H1 (cell line): ENCODE measurements at regions not wholly inside any gene's neighbourhood (a gene's known extent, or its start where the extent isn't known, plus 50 kb on each side); places are given as distances from the start of the nearest gene placed in this dataset.

ENCODE experiments used
- CTCF ChIA-PET: fragments of 300-600 bp; sonication (Branson Sonifier 250); formaldehyde crosslinking; loops from one replicate; lab custom pipeline; 2021; ENCODE audit not compliant: partially characterized antibody; lab: Charles Lee
- POLR2A ChIA-PET: fragments of 300-600 bp; sonication (Branson Sonifier 250); formaldehyde crosslinking; loops from one replicate; lab custom pipeline; 2021; ENCODE audit warnings: inconsistent platforms; ENCODE audit not compliant: partially characterized antibody; lab: Charles Lee
- DNase-seq, 2 experiments: peaks; one replicate each; pipeline versions ENCODE4 v3.0.0 to v3.0.0-alpha.2; 2010 to 2022; ENCODE audit warnings: low spot score in 2 of 2, low read depth in 1 of 2, mixed read lengths in 1 of 2
- FAIRE-seq: peaks from 2 replicates; lab custom pipeline; 2011; peaks lifted over from hg19 to GRCh38; lab: Jason Lieb, UNC
- H2AFZ ChIP-seq: 2 replicates; pipeline ENCODE4 v1.8.1; 2012; ENCODE audit warnings: low read length, inconsistent platforms
- H2AK5ac ChIP-seq: 2 replicates; pipeline ENCODE4 v1.6.1; 2013; ENCODE audit warnings: low read depth, low read length
- H2BK120ac ChIP-seq: replicated peaks from 2 replicates; pipeline ENCODE3; 2013; ENCODE audit warnings: low read depth, low read length, inconsistent platforms
- H2BK12ac ChIP-seq: 2 replicates; pipeline ENCODE4 v1.6.1; 2013; ENCODE audit warnings: low read depth, low read length
- H2BK15ac ChIP-seq: 2 replicates; pipeline ENCODE4 v1.6.1; 2013; ENCODE audit warnings: low read length
- H2BK20ac ChIP-seq: 2 replicates; pipeline ENCODE4 v1.6.1; 2013; ENCODE audit warnings: low read length
- H2BK5ac ChIP-seq: 2 replicates; pipeline ENCODE4 v1.6.1; 2013; ENCODE audit warnings: low read depth, low read length
- H3K14ac ChIP-seq: 2 replicates; pipeline ENCODE4 v1.6.1; 2013; ENCODE audit warnings: inconsistent platforms; ENCODE audit not compliant: insufficient read length
- H3K18ac ChIP-seq: 2 replicates; pipeline ENCODE4 v1.6.1; 2013; ENCODE audit warnings: low read length; ENCODE audit errors: extremely low read depth
- H3K23ac ChIP-seq: 2 replicates; pipeline ENCODE4 v1.6.1; 2013; ENCODE audit warnings: inconsistent platforms; ENCODE audit not compliant: insufficient read length
- H3K23me2 ChIP-seq: 2 replicates; pipeline ENCODE4 v1.6.1; 2013; ENCODE audit warnings: low read depth, low read length
- H3K27ac ChIP-seq: 2 replicates; pipeline ENCODE4 v1.6.1; 2011; ENCODE audit warnings: low read depth, low read length, inconsistent platforms
- H3K27me3 ChIP-seq, 4 experiments: replicated peaks in 1 of 4; 1 replicate in 1 of 4; 2 replicates in 3 of 4; pipeline versions ENCODE4 v1.6.1 to v1.8.1; 2011 to 2013; ENCODE audit warnings: low read length in 3 of 4, mild to moderate bottlenecking in 3 of 4, inconsistent platforms in 2 of 4, mixed read lengths in 2 of 4, moderate library complexity in 1 of 4; ENCODE audit not compliant: control insufficient read depth in 3 of 4, insufficient read depth in 3 of 4; ENCODE audit errors: extremely low read depth in 1 of 4
- H3K36me3 ChIP-seq, 4 experiments: 2 replicates each; pipeline versions ENCODE4 v1.6.1 to v1.8.1; 2011 to 2013; ENCODE audit warnings: mild to moderate bottlenecking in 4 of 4, low read length in 3 of 4, moderate library complexity in 2 of 4, control low read depth in 1 of 4, inconsistent platforms in 1 of 4; ENCODE audit not compliant: insufficient read depth in 4 of 4, control insufficient read depth in 2 of 4
- H3K4ac ChIP-seq: replicated peaks from 2 replicates; pipeline ENCODE3; 2013; ENCODE audit warnings: low read length, low read depth, mixed read lengths, inconsistent platforms; ENCODE audit not compliant: insufficient read length
- H3K4me1 ChIP-seq, 4 experiments: replicated peaks in 1 of 4; 1 replicate in 1 of 4; 2 replicates in 3 of 4; pipeline versions ENCODE4 v1.6.1 to v1.8.1; 2011 to 2013; ENCODE audit warnings: low read length in 3 of 4, inconsistent platforms in 2 of 4, mixed read lengths in 1 of 4; ENCODE audit not compliant: insufficient read depth in 4 of 4, control insufficient read depth in 3 of 4
- H3K4me2 ChIP-seq, 2 experiments: 2 replicates each; pipeline versions ENCODE4 v1.6.1 to v1.8.1; 2011 to 2013; ENCODE audit warnings: low read depth in 2 of 2, low read length in 2 of 2, control low read depth in 1 of 2, inconsistent platforms in 1 of 2, mild to moderate bottlenecking in 1 of 2; ENCODE audit not compliant: insufficient read depth in 1 of 2
- H3K4me3 ChIP-seq, 4 experiments: fragments of 200-600, 300-600 bp in 1 of 4; sonication (generic), shearing (Covaris generic), sonication (Bioruptor Twin) in 1 of 4; 2 replicates each; pipeline versions ENCODE4 v1.5.1 to v1.8.1; 2011 to 2016; ENCODE audit warnings: low read length in 4 of 4, low read depth in 3 of 4, control low read depth in 2 of 4, inconsistent platforms in 2 of 4, mild to moderate bottlenecking in 2 of 4, mixed read lengths in 1 of 4, moderate library complexity in 1 of 4; ENCODE audit not compliant: insufficient read depth in 2 of 4; ENCODE audit errors: extremely low read depth in 1 of 4
- H3K56ac ChIP-seq: replicated peaks from 2 replicates; pipeline ENCODE3; 2013; ENCODE audit warnings: low read depth, mild to moderate bottlenecking, mixed read lengths, low read length, inconsistent platforms; ENCODE audit not compliant: insufficient read length
- H3K79me1 ChIP-seq: 2 replicates; pipeline ENCODE4 v1.6.1; 2013; ENCODE audit warnings: low read depth, low read length, control low read depth
- H3K79me2 ChIP-seq, 2 experiments: 2 replicates each; pipeline versions ENCODE4 v1.6.1 to v1.8.1; 2012 to 2013; ENCODE audit warnings: low read length in 2 of 2, mild to moderate bottlenecking in 2 of 2, inconsistent platforms in 1 of 2; ENCODE audit not compliant: insufficient read depth in 2 of 2, control insufficient read depth in 1 of 2
- H3K9ac ChIP-seq, 4 experiments: replicated peaks in 1 of 4; 1 replicate in 1 of 4; 2 replicates in 3 of 4; pipeline versions ENCODE4 v1.6.1 to v1.8.1; 2011 to 2013; ENCODE audit warnings: low read depth in 3 of 4, low read length in 3 of 4, control low read depth in 2 of 4, mild to moderate bottlenecking in 2 of 4, moderate library complexity in 2 of 4, inconsistent platforms in 1 of 4; ENCODE audit errors: extremely low read depth in 1 of 4
- H3K9me3 ChIP-seq, 2 experiments: 2 replicates each; pipeline versions ENCODE4 v1.6.1 to v1.8.1; 2012 to 2013; ENCODE audit warnings: mild to moderate bottlenecking in 2 of 2, moderate library complexity in 2 of 2, control low read depth in 1 of 2, inconsistent platforms in 1 of 2, low read depth in 1 of 2, low read length in 1 of 2, mixed read lengths in 1 of 2; ENCODE audit not compliant: insufficient read depth in 2 of 2
- H4K20me1 ChIP-seq, 2 experiments: replicated peaks in 1 of 2; 2 replicates each; pipeline versions ENCODE3 to v1.8.1; 2011 to 2013; ENCODE audit warnings: inconsistent platforms in 2 of 2, low read length in 2 of 2, mild to moderate bottlenecking in 1 of 2; ENCODE audit not compliant: insufficient read depth in 2 of 2, control insufficient read depth in 1 of 2
- H4K5ac ChIP-seq: 2 replicates; pipeline ENCODE4 v1.6.1; 2013; ENCODE audit warnings: low read length, low read depth, mixed read lengths, inconsistent platforms; ENCODE audit not compliant: insufficient read length
- H4K8ac ChIP-seq: 2 replicates; pipeline ENCODE4 v1.8.0; 2013; ENCODE audit warnings: mild to moderate bottlenecking, moderate library complexity, low read length, inconsistent platforms; ENCODE audit not compliant: insufficient read depth; ENCODE audit errors: extremely low read depth
- H4K91ac ChIP-seq: replicated peaks from 2 replicates; pipeline ENCODE3; 2013; ENCODE audit warnings: low read length, mixed read lengths, inconsistent platforms; ENCODE audit not compliant: insufficient read length
- BACH1 ChIP-seq: IDR thresholded peaks from 2 replicates; pipeline ENCODE4 v1.6.1; 2012; ENCODE audit warnings: low read length, improper control_type of control experiment
- HDAC6 ChIP-seq: IDR thresholded peaks from one replicate; pipeline ENCODE4 v1.7.1; 2012; ENCODE audit warnings: low read depth, mild to moderate bottlenecking, inconsistent platforms, low read length, moderate library complexity
- KDM4A ChIP-seq: IDR thresholded peaks from one replicate; pipeline ENCODE4 v1.7.1; 2012; ENCODE audit warnings: low read depth, mild to moderate bottlenecking, moderate library complexity, low read length, inconsistent platforms; ENCODE audit not compliant: severe bottlenecking
- MAX ChIP-seq: IDR thresholded peaks from 2 replicates; pipeline ENCODE4 v1.6.1; 2012; ENCODE audit warnings: inconsistent platforms
- RAD21 ChIP-seq, 2 experiments: IDR thresholded peaks in 1 of 2; conservative IDR thresholded peaks in 1 of 2; 2 replicates each; pipeline ENCODE4 v1.6.1; 2011; ENCODE audit warnings: low read depth in 2 of 2, low read length in 2 of 2, improper control_type of control experiment in 1 of 2, inconsistent platforms in 1 of 2, mild to moderate bottlenecking in 1 of 2, moderate library complexity in 1 of 2
- SIRT6 ChIP-seq: IDR thresholded peaks from one replicate; pipeline ENCODE4 v1.7.1; 2012; ENCODE audit warnings: low read length, inconsistent platforms
- SP2 ChIP-seq: IDR thresholded peaks from 2 replicates; pipeline ENCODE4 v1.6.1; 2012; ENCODE audit warnings: mild to moderate bottlenecking, low read length, inconsistent platforms
- SP4 ChIP-seq: IDR thresholded peaks from 2 replicates; pipeline ENCODE4 v1.6.1; 2012; ENCODE audit warnings: low read length, inconsistent platforms
- SRF ChIP-seq: IDR thresholded peaks from 2 replicates; pipeline ENCODE4 v1.6.1; 2011; ENCODE audit warnings: mild to moderate bottlenecking, low read depth, low read length, moderate library complexity
- TAF1 ChIP-seq: IDR thresholded peaks from 2 replicates; pipeline ENCODE4 v1.6.1; 2011; ENCODE audit warnings: mild to moderate bottlenecking, low read depth, low read length
- USF2 ChIP-seq: IDR thresholded peaks from 2 replicates; pipeline ENCODE4 v1.6.1; 2011; ENCODE audit warnings: low read length, improper control_type of control experiment
- ZNF274 ChIP-seq: IDR thresholded peaks from 2 replicates; pipeline ENCODE4 v1.7.0; 2012; ENCODE audit warnings: low read length, borderline replicate concordance; ENCODE audit errors: extremely low read depth
- WGBS, 2 experiments: shearing (Covaris generic) in 1 of 2; methylation state at CpG; one replicate each; pipeline versions ENCODE4 v1.1.6 to v1.1.7; 2013 to 2015; ENCODE audit warnings: low lambda C conversion rate in 2 of 2, mixed read lengths in 2 of 2, inconsistent platforms in 1 of 2, low coverage in 1 of 2, missing lambda C conversion rate in 1 of 2; ENCODE audit not compliant: insufficient replicate concordance in 2 of 2, insufficient coverage in 1 of 2, insufficient read length in 1 of 2; ENCODE audit errors: extremely low coverage in 1 of 2, missing lambda C conversion rate in 1 of 2; 5-methylcytosine and 5-hydroxymethylcytosine counted together

- no peaks in the 10 kb centered on the region for H3K23me2 ChIP-seq
- no peaks in the 10 kb centered on the region for H3K27me3 ChIP-seq
- H3K4ac ChIP-seq, result no peak overlapping the region
- DNase-seq, result no peak
- peaks cover 0 to 2% (median under 1%) of the 10 kb centered on the region in 4 experiments; a peak in 2 of 7 replicates for H3K4me1 ChIP-seq
- no peak overlapping the region for H3K27ac ChIP-seq
- no peak overlapping the region for H3K56ac ChIP-seq
- no peak overlapping the region for H3K9ac ChIP-seq
- no peak overlapping the region for H3K14ac ChIP-seq
- no peak overlapping the region for H2AFZ ChIP-seq
- no peak overlapping the region for H4K91ac ChIP-seq
- no peaks in the 10 kb centered on the region for H4K20me1 ChIP-seq
- H4K5ac ChIP-seq, result no peak overlapping the region
- H2BK15ac ChIP-seq, result no peak overlapping the region
- H2BK5ac ChIP-seq, result no peak overlapping the region
- no peak overlapping the region for H3K4me3 ChIP-seq
- H2BK20ac ChIP-seq, result no peak overlapping the region
- no peak overlapping the region for H4K8ac ChIP-seq
- CTCF ChIA-PET, result interaction anchor here (0.9 to 2.7 kb wide), 5 partner anchors 8 to 837 kb away, joined by 3 to 13 read pairs (median 3); no protein-coding TSS in a partner anchor
- no peaks in the 10 kb centered on the region for H3K9me3 ChIP-seq
- H2BK12ac ChIP-seq, result no peak overlapping the region
- 86% methylated on average over 3 of the region's 3 CpGs; no CpG with 5 or more reads in 1 of the 2 experiments for WGBS, 2 experiments
- no peak overlapping the region for H3K4me2 ChIP-seq
- TF ChIP-seq SRF (no peak), RAD21 (IDR thresholded peaks at IDR 0.05 in 1 of 2, conservative IDR thresholded peaks at IDR 0.05 in 1 of 2; ENCODE audit: low read depth in 2 of 2, low read length in 2 of 2) (no peak), ZNF274 (no peak), TAF1 (no peak), HDAC6 (no peak), SP4 (no peak), USF2 (no peak), MAX (no peak), SP2 (no peak), BACH1 (no peak), KDM4A (no peak), SIRT6 (no peak)
- TF ChIP-seq, all 59 proteins: peak for 0
- no peaks in the 10 kb centered on the region for H3K79me1 ChIP-seq
- FAIRE-seq, result no peak
- H3K36me3 ChIP-seq, result no peaks in the 10 kb centered on the region
- H2AK5ac ChIP-seq, result no peak overlapping the region
- POLR2A ChIA-PET, result no interaction called here
- no peaks in the 10 kb centered on the region for H3K79me2 ChIP-seq
- H3K18ac ChIP-seq, result no peak overlapping the region
- no peak overlapping the region for H3K23ac ChIP-seq
- H2BK120ac ChIP-seq, result no peak overlapping the region
Measured at GRCh38 chr4:123104310-123105025, 182.1 kb upstream of the NUDT6 start.
